Right atrium auricular region (tissue), 2 donors: ENCODE measurements at regions not wholly inside any gene's neighbourhood (a gene's known extent, or its start where the extent isn't known, plus 50 kb on each side); places are given as distances from the start of the nearest gene placed in this dataset.
"Not testable (repeated sequence)": the region's sequence is repeated elsewhere in the genome, so short reads cannot be mapped to it uniquely, and the experiment has no call there.

Source experiments
- DNase-seq: peaks from one replicate; pipeline ENCODE4 v3.0.0-alpha.2; 2019; ENCODE audit warnings: low spot score
- H3K27ac ChIP-seq, 2 donors: fragments of 200-600 bp; sonication (generic); 1 replicate in 1 of 2; 2 replicates in 1 of 2; pipeline ENCODE4 v1.5.1; 2016 to 2019
- H3K27me3 ChIP-seq, 2 donors: fragments of 200-600 bp; sonication (generic); one replicate each; pipeline versions ENCODE4 v1.5.1 to v1.6.0; 2017 to 2019
- H3K36me3 ChIP-seq: fragments of 200-600 bp; sonication (generic); one replicate; pipeline ENCODE4 v1.5.1; 2016
- H3K4me1 ChIP-seq, 2 donors: fragments of 200-600 bp; sonication (generic); one replicate each; pipeline versions ENCODE4 v1.5.1 to v1.6.0; 2017 to 2019
- H3K4me3 ChIP-seq, 2 donors: fragments of 200-600 bp; sonication (generic); 1 replicate in 1 of 2; 2 replicates in 1 of 2; pipeline ENCODE4 v1.5.1; 2017 to 2019; ENCODE audit warnings: mild to moderate bottlenecking in 1 of 2, moderate library complexity in 1 of 2
- H3K9me3 ChIP-seq, 2 donors: fragments of 200-600 bp; sonication (generic); one replicate each; pipeline ENCODE4 v1.5.1; 2019
- TF ChIP-seq, protein P1 (sequence below), 2 donors: fragments of 200-600 bp; sonication (generic); IDR thresholded peaks; one replicate each; pipeline ENCODE4 v1.5.1; 2019; ENCODE audit warnings: antibody characterized with exemption in 2 of 2

DNA sequence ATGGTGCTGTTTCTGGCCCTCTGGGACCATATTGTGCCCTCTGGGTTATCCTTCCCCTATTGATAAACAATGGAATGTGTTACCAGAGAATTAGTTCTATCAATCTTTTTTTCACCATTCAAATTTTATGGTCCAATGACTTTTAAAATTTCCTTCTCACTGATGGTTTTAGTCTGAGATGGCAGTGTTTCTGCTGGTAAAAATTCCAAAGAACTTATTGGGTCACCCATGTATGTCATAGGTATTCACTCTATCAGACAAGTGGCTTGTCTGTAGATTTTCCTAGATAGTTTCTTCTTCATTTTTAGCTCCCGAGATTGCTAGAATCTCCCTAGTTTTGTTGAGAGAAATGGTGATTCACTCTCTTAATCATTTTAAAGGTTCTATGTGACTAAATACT, 357.2 kb upstream of the RGS17 start:
- Histone ChIP-seq H3K27me3 (no peaks in the 10 kb centered on the region), H3K27ac (no peak overlapping the region), H3K4me3 (no peak overlapping the region), H3K36me3 (no peaks in the 10 kb centered on the region), H3K9me3 (peaks cover 0 to 16% of the 10 kb centered on the region in 2 donors), H3K4me1 (no peaks in the 10 kb centered on the region)
- DNase-seq, result no peak
- TF ChIP-seq, protein P1, sequence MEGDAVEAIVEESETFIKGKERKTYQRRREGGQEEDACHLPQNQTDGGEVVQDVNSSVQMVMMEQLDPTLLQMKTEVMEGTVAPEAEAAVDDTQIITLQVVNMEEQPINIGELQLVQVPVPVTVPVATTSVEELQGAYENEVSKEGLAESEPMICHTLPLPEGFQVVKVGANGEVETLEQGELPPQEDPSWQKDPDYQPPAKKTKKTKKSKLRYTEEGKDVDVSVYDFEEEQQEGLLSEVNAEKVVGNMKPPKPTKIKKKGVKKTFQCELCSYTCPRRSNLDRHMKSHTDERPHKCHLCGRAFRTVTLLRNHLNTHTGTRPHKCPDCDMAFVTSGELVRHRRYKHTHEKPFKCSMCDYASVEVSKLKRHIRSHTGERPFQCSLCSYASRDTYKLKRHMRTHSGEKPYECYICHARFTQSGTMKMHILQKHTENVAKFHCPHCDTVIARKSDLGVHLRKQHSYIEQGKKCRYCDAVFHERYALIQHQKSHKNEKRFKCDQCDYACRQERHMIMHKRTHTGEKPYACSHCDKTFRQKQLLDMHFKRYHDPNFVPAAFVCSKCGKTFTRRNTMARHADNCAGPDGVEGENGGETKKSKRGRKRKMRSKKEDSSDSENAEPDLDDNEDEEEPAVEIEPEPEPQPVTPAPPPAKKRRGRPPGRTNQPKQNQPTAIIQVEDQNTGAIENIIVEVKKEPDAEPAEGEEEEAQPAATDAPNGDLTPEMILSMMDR (IDR thresholded peaks at IDR 0.05), result no peak

DNA sequence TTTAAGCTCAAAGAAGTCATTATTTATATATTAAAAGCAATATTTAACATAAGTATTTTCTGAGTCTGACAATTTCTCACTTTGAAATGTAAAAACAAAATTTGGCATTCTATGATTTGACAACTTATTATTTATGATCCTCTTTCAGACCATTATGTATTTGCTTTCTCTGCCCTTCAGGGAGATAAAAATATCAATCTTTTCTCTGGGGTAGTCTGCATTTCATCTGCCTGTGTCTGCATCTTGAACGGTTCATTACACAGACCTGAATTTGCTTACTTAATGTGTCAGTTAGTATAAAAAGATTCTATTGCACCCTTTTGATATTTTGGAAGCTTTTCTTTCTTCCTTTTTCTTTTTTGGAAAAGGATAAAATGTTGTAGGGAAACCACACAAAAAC, 354.0 kb upstream of the RGS17 start:
- no peak for DNase-seq
- Histone ChIP-seq H3K27me3 (no peaks in the 10 kb centered on the region), H3K36me3 (no peaks in the 10 kb centered on the region), H3K27ac (no peak overlapping the region), H3K9me3 (peaks cover 0 to 16% of the 10 kb centered on the region in 2 donors), H3K4me1 (no peaks in the 10 kb centered on the region), H3K4me3 (no peak overlapping the region)
- TF ChIP-seq, protein P1 (IDR thresholded peaks at IDR 0.05), result no peak

- Histone ChIP-seq H3K27me3 (no peaks in the 10 kb centered on the region), H3K4me1 (no peaks in the 10 kb centered on the region), H3K27ac (no peak overlapping the region), H3K4me3 (no peak overlapping the region), H3K36me3 (no peaks in the 10 kb centered on the region), H3K9me3 (peaks cover 0 to 16% of the 10 kb centered on the region in 2 donors)
- TF ChIP-seq, protein P1 (IDR thresholded peaks at IDR 0.05), result no peak
- no peak for DNase-seq
These were observed 353.0 kb upstream of the RGS17 start for GRCh38 chr6:153484056-153484455.

DNA sequence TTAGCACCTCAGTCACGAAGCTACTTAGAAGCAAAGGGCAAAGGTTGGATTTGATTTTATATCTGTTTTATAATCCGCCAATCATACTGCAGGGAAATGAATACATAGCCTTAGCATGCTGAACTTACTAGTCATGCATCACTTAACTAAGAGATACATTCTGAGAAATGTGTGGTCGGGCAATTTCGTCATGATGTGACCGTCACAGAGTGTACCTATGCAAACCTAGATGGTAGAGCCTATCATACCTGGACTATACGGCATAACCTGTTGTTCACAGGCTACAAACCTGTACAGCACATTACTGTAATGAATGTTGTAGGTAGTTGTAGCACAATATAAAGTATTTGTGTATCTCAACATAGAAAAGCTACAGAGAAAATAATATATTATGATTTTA, 345.2 kb upstream of the RGS17 start:
- no peak for DNase-seq

GRCh38 chr6:153465050-153465449, 334.0 kb upstream of the RGS17 start:
- Histone ChIP-seq H3K27me3 (no peaks in the 10 kb centered on the region), H3K4me3 (no peak overlapping the region), H3K9me3 (peaks cover 0 to 14% of the 10 kb centered on the region in 2 donors), H3K36me3 (no peaks in the 10 kb centered on the region), H3K27ac (no peak overlapping the region), H3K4me1 (no peaks in the 10 kb centered on the region)
- TF ChIP-seq, protein P1 (IDR thresholded peaks at IDR 0.05), result no peak
- DNase-seq, result no peak

More for the DNA sequence above, 345.2 kb upstream of the RGS17 start:
- Histone ChIP-seq H3K9me3 (no peaks in the 10 kb centered on the region), H3K4me3 (no peak overlapping the region), H3K4me1 (no peaks in the 10 kb centered on the region), H3K27me3 (no peaks in the 10 kb centered on the region), H3K36me3 (no peaks in the 10 kb centered on the region), H3K27ac (no peak overlapping the region)
- TF ChIP-seq, protein P1 (IDR thresholded peaks at IDR 0.05), result no peak

- TF ChIP-seq, protein P1 (IDR thresholded peaks at IDR 0.05), result no peak
- H3K36me3 ChIP-seq, result no peaks in the 10 kb centered on the region
These were observed 318.2 kb upstream of the RGS17 start for GRCh38 chr6:153449279-153449678.

GRCh38 chr6:153442749-153443148, 311.7 kb upstream of the RGS17 start:
- DNase-seq, H3K9me3 ChIP-seq, H3K4me1 ChIP-seq, H3K36me3 ChIP-seq, H3K4me3 ChIP-seq, H3K27me3 ChIP-seq, H3K27ac ChIP-seq: not testable (repeated sequence)

More at GRCh38 chr6:153449279-153449678, 318.2 kb upstream of the RGS17 start:
- Histone ChIP-seq H3K4me1 (no peaks in the 10 kb centered on the region), H3K4me3 (no peak overlapping the region), H3K27ac (no peak overlapping the region), H3K9me3 (no peaks in the 10 kb centered on the region), H3K27me3 (no peaks in the 10 kb centered on the region)
- no peak for DNase-seq
